ENCODE measurements at regions not wholly inside any gene's neighbourhood (a gene's known extent, or its start where the extent isn't known, plus 50 kb on each side); places are given as distances from the start of the nearest gene placed in this dataset.

GRCh38 chr3:59660852-59661625 lies 611.2 kb upstream of the CFAP20DC start:
- TF ChIP-seq TAF1 (IDR thresholded peaks at IDR 0.05; ENCODE audit: borderline replicate concordance, low read depth, low read length) (no peak), POLR2A (IDR thresholded peaks at IDR 0.05; ENCODE audit: low read depth, low read length) (no peak)

Measured in GM12892 (cell line).